GM12878 (cell line): ENCODE measurements at regions not wholly inside any gene's neighbourhood (a gene's known extent, or its start where the extent isn't known, plus 50 kb on each side); places are given as distances from the start of the nearest gene placed in this dataset.

Experiments
- ATAC-seq: fragments of 200-7000 bp; cut with Tn5 transposase; 3 replicates; pipeline ENCODE4 v1.9.1; 2020; ENCODE audit warnings: mild to moderate bottlenecking, moderate library complexity
- BruUV-seq: library from RNA; stranded (reverse); fragments of 400-500 nt; replicated peaks from 2 replicates; lab custom pipeline; 2021; lab: Mats Ljungman, UMichigan
- CTCF ChIA-PET: fragments of 300-600 bp; sonication (Branson Sonifier 250); formaldehyde crosslinking; extraction: SDS; loops from one replicate; lab custom pipeline; 2021; ENCODE audit warnings: inconsistent platforms; lab: Yijun Ruan, JAX
- POLR2A ChIA-PET: fragments of 350-600 bp; formaldehyde crosslinking; extraction: SDS; loops from one replicate; lab custom pipeline; 2021; ENCODE audit warnings: inconsistent platforms; lab: Charles Lee
- RAD21 ChIA-PET: fragments of 300-600 bp; sonication (Branson Sonifier 250); formaldehyde crosslinking; loops from one replicate; lab custom pipeline; 2023; ENCODE audit warnings: antibody characterized with exemption; ENCODE audit not compliant: unreplicated experiment; lab: Charles Lee
- SMC1A ChIA-PET: fragments of 300-600 bp; sonication (Branson Sonifier 250); formaldehyde crosslinking; loops from one replicate; lab custom pipeline; 2023; ENCODE audit not compliant: unreplicated experiment, uncharacterized antibody; lab: Charles Lee
- DNase-seq: peaks from one replicate; pipeline ENCODE4 v3.0.0-alpha.2; 2011; ENCODE audit warnings: low read depth, low spot score
- FAIRE-seq: peaks from 3 replicates; lab custom pipeline; 2011; peaks lifted over from hg19 to GRCh38; lab: Jason Lieb, UNC
- H2AFZ ChIP-seq: 2 replicates; pipeline ENCODE4 v1.6.0; 2011; ENCODE audit warnings: low read depth, low read length, control low read depth; ENCODE audit not compliant: control insufficient read depth
- H3K27ac ChIP-seq: 2 replicates; pipeline ENCODE4 v1.5.1; 2011; ENCODE audit warnings: control low read depth; ENCODE audit not compliant: control insufficient read depth, insufficient read depth
- H3K27me3 ChIP-seq, 2 experiments: replicated peaks in 1 of 2; 2 replicates each; pipeline versions ENCODE4 v1.6.0 to v1.6.1; 2011; ENCODE audit warnings: low read length in 1 of 2; ENCODE audit not compliant: control insufficient read depth in 2 of 2, insufficient read depth in 2 of 2
- H3K36me3 ChIP-seq, 2 experiments: 2 replicates each; pipeline ENCODE4 v1.5.1; 2011; ENCODE audit warnings: low read length in 1 of 2; ENCODE audit not compliant: control insufficient read depth in 2 of 2, insufficient read depth in 2 of 2
- H3K4me1 ChIP-seq: 2 replicates; pipeline ENCODE4 v1.6.1; 2011; ENCODE audit warnings: mild to moderate bottlenecking, low read length, moderate library complexity, mixed read lengths; ENCODE audit not compliant: control insufficient read depth, insufficient read depth
- H3K4me2 ChIP-seq: 2 replicates; pipeline ENCODE4 v1.6.0; 2011; ENCODE audit warnings: control low read depth; ENCODE audit not compliant: control insufficient read depth, insufficient read depth
- H3K4me3 ChIP-seq: fragments of 200-600 bp; sonication (generic); 2 replicates; pipeline ENCODE4 v1.5.1; 2016
- H3K79me2 ChIP-seq: 2 replicates; pipeline ENCODE4 v1.6.0; 2011; ENCODE audit warnings: low read length; ENCODE audit not compliant: control insufficient read depth, insufficient read depth
- H3K9ac ChIP-seq: 2 replicates; pipeline ENCODE4 v1.8.0; 2011; ENCODE audit warnings: low read length, control low read depth, mixed read lengths; ENCODE audit not compliant: control insufficient read depth, insufficient read depth
- H3K9me3 ChIP-seq: replicated peaks from 3 replicates; pipeline ENCODE4 v1.5.1; 2011; ENCODE audit warnings: mild to moderate bottlenecking, low read length; ENCODE audit not compliant: control insufficient read depth, insufficient read depth
- H4K20me1 ChIP-seq: 2 replicates; pipeline ENCODE4 v1.6.0; 2011; ENCODE audit not compliant: control insufficient read depth, insufficient read depth
- ASH2L ChIP-seq: fragments of 300-600, 200-600 bp; sonication (generic); IDR thresholded peaks from 2 replicates; pipeline ENCODE4 v1.6.1; 2017; ENCODE audit warnings: low read depth, mild to moderate bottlenecking, borderline replicate concordance
- BACH1 ChIP-seq: fragments of 450-650 bp; IDR thresholded peaks from 2 replicates; pipeline ENCODE4 v1.6.1; 2017; ENCODE audit warnings: mild to moderate bottlenecking, borderline replicate concordance
- BMI1 ChIP-seq: fragments of 450-650 bp; IDR thresholded peaks from 2 replicates; pipeline ENCODE4 v1.6.1; 2016; ENCODE audit warnings: mild to moderate bottlenecking, moderate library complexity, borderline replicate concordance
- CEBPB ChIP-seq, 2 experiments: fragments of 150-350 bp in 1 of 2; IDR thresholded peaks; 2 replicates each; pipeline ENCODE4 v1.6.1; 2012 to 2014; ENCODE audit warnings: low read depth in 2 of 2, low read length in 2 of 2, borderline replicate concordance in 1 of 2, inconsistent platforms in 1 of 2
- HSF1 ChIP-seq: fragments of 150-350 bp; IDR thresholded peaks from 2 replicates; pipeline ENCODE4 v1.6.1; 2014; ENCODE audit warnings: mild to moderate bottlenecking, low read depth, low read length
- NRF1 ChIP-seq: conservative IDR thresholded peaks from 2 replicates; pipeline ENCODE4 v1.6.1; 2011; ENCODE audit warnings: mild to moderate bottlenecking, low read depth, low read length, improper control_type of control experiment
- YY1 ChIP-seq: IDR thresholded peaks from 2 replicates; pipeline ENCODE4 v1.6.1; 2011; ENCODE audit warnings: low read depth, mild to moderate bottlenecking, low read length
- ZBTB4 ChIP-seq: fragments of 450-650 bp; formaldehyde crosslinking; IDR thresholded peaks from 2 replicates; pipeline ENCODE4 v1.4.0; 2022; ENCODE audit warnings: mild to moderate bottlenecking, moderate library complexity
- WGBS: methylation state at CpG from one replicate; pipeline ENCODE4 v1.1.6; 2016; ENCODE audit warnings: low lambda C conversion rate; ENCODE audit not compliant: insufficient replicate concordance, insufficient coverage; ENCODE audit errors: missing lambda C conversion rate; 5-methylcytosine and 5-hydroxymethylcytosine counted together
- in situ Hi-C: fragments of 300-500 bp; cut with MboI; formaldehyde crosslinking; loops from 9 replicates; pipeline ENCODE4 v1.14.3; 2018; ENCODE audit warnings: mixed read lengths
- intact Hi-C: fragments of 100-400 bp; cut with micrococcal nuclease; formaldehyde crosslinking; loops from one replicate; pipeline ENCODE4 v1.14.2; 2022; ENCODE audit not compliant: unreplicated experiment
- TF ChIP-seq, protein P1 (sequence below): fragments of 450-650 bp; IDR thresholded peaks from 2 replicates; pipeline ENCODE4 v1.6.1; 2016; ENCODE audit warnings: mild to moderate bottlenecking

DNA sequence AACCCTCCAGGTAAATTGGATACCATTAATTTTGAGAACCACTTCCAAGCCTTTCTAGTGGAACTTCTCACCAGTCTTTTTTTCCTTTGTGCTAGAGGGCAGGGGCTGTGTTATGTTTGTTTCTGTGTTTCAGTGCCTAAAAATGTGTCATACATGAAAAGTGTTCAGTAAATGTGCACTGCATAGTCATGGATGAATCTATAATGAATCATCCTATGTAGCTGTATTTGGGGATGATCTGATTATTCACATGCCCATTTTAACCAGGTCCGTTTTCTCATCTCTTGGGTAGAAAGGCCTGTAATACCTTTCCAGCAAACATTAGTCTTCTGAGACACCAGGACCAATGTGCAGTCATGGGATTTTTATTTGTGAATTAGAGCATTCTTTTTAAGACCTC is 583.0 kb upstream of the GOLIM4 start:
- H3K27ac ChIP-seq, result no peak overlapping the region
- no peaks in the 10 kb centered on the region for H3K4me1 ChIP-seq
- no peak overlapping the region for H2AFZ ChIP-seq
- TF ChIP-seq CEBPB (IDR thresholded peaks at IDR 0.05; ENCODE audit: borderline replicate concordance in 1 of 2, low read depth in 2 of 2, low read length in 2 of 2) (no peak), BMI1 (no peak), HSF1 (no peak), YY1 (no peak), BACH1 (no peak), NRF1 (no peak), ASH2L (no peak), ZBTB4 (CRISPR knock-in tag) (no peak)
- TF ChIP-seq, protein P1, sequence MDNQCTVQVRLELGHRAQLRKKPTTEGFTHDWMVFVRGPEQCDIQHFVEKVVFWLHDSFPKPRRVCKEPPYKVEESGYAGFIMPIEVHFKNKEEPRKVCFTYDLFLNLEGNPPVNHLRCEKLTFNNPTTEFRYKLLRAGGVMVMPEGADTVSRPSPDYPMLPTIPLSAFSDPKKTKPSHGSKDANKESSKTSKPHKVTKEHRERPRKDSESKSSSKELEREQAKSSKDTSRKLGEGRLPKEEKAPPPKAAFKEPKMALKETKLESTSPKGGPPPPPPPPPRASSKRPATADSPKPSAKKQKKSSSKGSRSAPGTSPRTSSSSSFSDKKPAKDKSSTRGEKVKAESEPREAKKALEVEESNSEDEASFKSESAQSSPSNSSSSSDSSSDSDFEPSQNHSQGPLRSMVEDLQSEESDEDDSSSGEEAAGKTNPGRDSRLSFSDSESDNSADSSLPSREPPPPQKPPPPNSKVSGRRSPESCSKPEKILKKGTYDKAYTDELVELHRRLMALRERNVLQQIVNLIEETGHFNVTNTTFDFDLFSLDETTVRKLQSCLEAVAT, result no peak
- H3K4me2 ChIP-seq, result no peak overlapping the region
- CTCF ChIA-PET, result interaction anchor here (1.6 kb wide), 1 partner anchor 8 kb away, joined by 3 read pairs; no protein-coding TSS in a partner anchor
- ATAC-seq (no peak), FAIRE-seq (no peak), DNase-seq (no peak)
- POLR2A ChIA-PET, result no interaction called here
- no peak overlapping the region for H3K4me3 ChIP-seq
- intact Hi-C loops (no loop called here), in situ Hi-C loops (no loop called here)
- no peaks in the 10 kb centered on the region for H3K79me2 ChIP-seq
- no peaks in the 10 kb centered on the region for H4K20me1 ChIP-seq
- RAD21 ChIA-PET, result no interaction called here
- 37% methylated on average over 1 of the region's 1 CpG for WGBS
- BruUV-seq, result no TSS peak
- H3K36me3 ChIP-seq, result no peaks in the 10 kb centered on the region
- SMC1A ChIA-PET, result interaction anchor here (1.4 kb wide), 1 partner anchor 58 kb away, joined by 4 read pairs; no protein-coding TSS in a partner anchor
- no peaks in the 10 kb centered on the region for H3K9me3 ChIP-seq
- H3K9ac ChIP-seq, result no peak overlapping the region
- no peaks in the 10 kb centered on the region for H3K27me3 ChIP-seq
